ENCODE measurements at regions not wholly inside any gene's neighbourhood (a gene's known extent, or its start where the extent isn't known, plus 50 kb on each side); places are given as distances from the start of the nearest gene placed in this dataset.

DNA sequence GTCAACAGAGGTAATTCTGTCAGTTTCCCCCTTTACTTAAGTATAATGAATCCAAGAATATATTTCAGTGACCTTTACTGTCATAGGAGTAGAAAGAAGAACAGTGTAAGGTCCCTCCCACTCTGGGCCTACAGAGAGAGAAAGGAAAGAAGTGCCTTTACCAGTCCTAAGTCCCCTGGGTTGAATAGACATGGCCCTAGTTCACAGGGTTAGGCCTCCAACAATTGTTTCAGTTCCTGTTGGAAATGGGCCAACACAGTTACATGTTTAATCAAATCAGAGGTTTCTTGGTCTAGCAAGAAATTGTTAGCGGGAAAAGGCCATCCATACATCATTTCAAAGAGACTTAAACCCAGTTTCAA is 605.6 kb downstream of the MTRR start:
- TF ChIP-seq, protein P1, sequence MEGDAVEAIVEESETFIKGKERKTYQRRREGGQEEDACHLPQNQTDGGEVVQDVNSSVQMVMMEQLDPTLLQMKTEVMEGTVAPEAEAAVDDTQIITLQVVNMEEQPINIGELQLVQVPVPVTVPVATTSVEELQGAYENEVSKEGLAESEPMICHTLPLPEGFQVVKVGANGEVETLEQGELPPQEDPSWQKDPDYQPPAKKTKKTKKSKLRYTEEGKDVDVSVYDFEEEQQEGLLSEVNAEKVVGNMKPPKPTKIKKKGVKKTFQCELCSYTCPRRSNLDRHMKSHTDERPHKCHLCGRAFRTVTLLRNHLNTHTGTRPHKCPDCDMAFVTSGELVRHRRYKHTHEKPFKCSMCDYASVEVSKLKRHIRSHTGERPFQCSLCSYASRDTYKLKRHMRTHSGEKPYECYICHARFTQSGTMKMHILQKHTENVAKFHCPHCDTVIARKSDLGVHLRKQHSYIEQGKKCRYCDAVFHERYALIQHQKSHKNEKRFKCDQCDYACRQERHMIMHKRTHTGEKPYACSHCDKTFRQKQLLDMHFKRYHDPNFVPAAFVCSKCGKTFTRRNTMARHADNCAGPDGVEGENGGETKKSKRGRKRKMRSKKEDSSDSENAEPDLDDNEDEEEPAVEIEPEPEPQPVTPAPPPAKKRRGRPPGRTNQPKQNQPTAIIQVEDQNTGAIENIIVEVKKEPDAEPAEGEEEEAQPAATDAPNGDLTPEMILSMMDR (IDR thresholded peaks at IDR 0.05): no peak
- no peak for TF ChIP-seq POLR2AphosphoS5 (IDR thresholded peaks at IDR 0.05)
- no peak for TF ChIP-seq POLR2A (IDR thresholded peaks at IDR 0.05)
